ENCODE measurements at regions not wholly inside any gene's neighbourhood (a gene's known extent, or its start where the extent isn't known, plus 50 kb on each side); places are given as distances from the start of the nearest gene placed in this dataset.

GRCh38 chr5:3778000-3778550 is 182.4 kb downstream of the IRX1 start:
- no peak overlapping the region for H2BK120ac ChIP-seq (ENCODE audit: low read depth, low read length, poor library complexity, severe bottlenecking)
- no peak overlapping the region for H4K5ac ChIP-seq (ENCODE audit: insufficient read length, low read depth, low read length)
- H2BK5ac ChIP-seq (ENCODE audit: insufficient read length, low read length), result no peak overlapping the region
- H3K9ac ChIP-seq (ENCODE audit: extremely low read depth, insufficient read length, low read length), result no peak overlapping the region
- H3K4ac ChIP-seq (ENCODE audit: low read depth, low read length), result no peak overlapping the region
- H2BK12ac ChIP-seq (ENCODE audit: insufficient read length, low read depth, low read length), result no peak overlapping the region
- no peak for DNase-seq
- no peak for TF ChIP-seq CTCF (conservative IDR thresholded peaks at IDR 0.05)
- no peak overlapping the region for H3K27ac ChIP-seq (ENCODE audit: insufficient read length, low read depth, low read length)
- no peaks in the 10 kb centered on the region for H3K79me2 ChIP-seq (ENCODE audit: insufficient read depth, low read length)
- no peaks in the 10 kb centered on the region for H3K27me3 ChIP-seq (ENCODE audit: insufficient read depth, low read length)
- H2BK20ac ChIP-seq (ENCODE audit: low read depth, low read length, poor library complexity, severe bottlenecking), result no peak overlapping the region
- no peak overlapping the region for H4K8ac ChIP-seq (replicated peaks; ENCODE audit: insufficient read length, low read depth, low read length)
- H3K4me1 Mint-ChIP-seq, result peaks cover 17 to 19% of the 10 kb centered on the region in 2 experiments
- H3K4me3 Mint-ChIP-seq, result no peak overlapping the region
- H3K79me1 ChIP-seq (ENCODE audit: insufficient read depth, low read depth, low read length, poor library complexity, severe bottlenecking), result no peaks in the 10 kb centered on the region
- H3K27ac Mint-ChIP-seq, result no peak overlapping the region; a peak in 1 of 7 replicates
- H2AK5ac ChIP-seq (ENCODE audit: insufficient read length, low read length), result no peak overlapping the region
- H3K23ac ChIP-seq (ENCODE audit: insufficient read length, low read depth, low read length), result no peak overlapping the region
- H2BK15ac ChIP-seq (ENCODE audit: low read depth, low read length), result no peak overlapping the region
- H3K23me2 ChIP-seq (ENCODE audit: insufficient read length, low read depth, low read length, poor library complexity, severe bottlenecking), result no peaks in the 10 kb centered on the region
- no peaks in the 10 kb centered on the region; the same call in 1 of the 2 replicates for H3K27me3 Mint-ChIP-seq (ENCODE audit: low read depth)
- H3K18ac ChIP-seq (ENCODE audit: insufficient read length, low read depth, low read length), result no peak overlapping the region
- H3K9me3 ChIP-seq (ENCODE audit: control insufficient read depth, low read depth, low read length), result no peaks in the 10 kb centered on the region
- no peak overlapping the region for H3K56ac ChIP-seq (ENCODE audit: insufficient read length, low read depth, low read length)
- no peaks in the 10 kb centered on the region; a peak in 1 of 7 replicates for H3K36me3 Mint-ChIP-seq (ENCODE audit: insufficient read depth in 1 of 3, low read depth in 3 of 3)
- no peak overlapping the region for H4K91ac ChIP-seq (ENCODE audit: insufficient read length, low read depth, low read length)
- H2AFZ ChIP-seq (ENCODE audit: low read length), result no peak overlapping the region
- no peak overlapping the region for H3T11ph ChIP-seq (ENCODE audit: low read length)
- no peaks in the 10 kb centered on the region for H4K20me1 ChIP-seq (ENCODE audit: control insufficient read depth, insufficient read depth, insufficient read length)
- H3K9me3 Mint-ChIP-seq, result 0 out of 5 replicates have a peak, but pooled peaks cover 0 to 4% of the 10 kb centered on the region in 2 experiments
- H3K4me1 ChIP-seq (ENCODE audit: insufficient read depth, low read length), result peaks cover 4% of the 10 kb centered on the region; the same call in 1 of the 2 replicates
- no CpG with 5 or more reads among the region's 6 CpGs for WGBS (ENCODE audit: extremely low coverage, insufficient read length, low lambda C conversion rate)
- no peak overlapping the region for H3K14ac ChIP-seq (ENCODE audit: insufficient read depth, low read length)
- H3K4me2 ChIP-seq (ENCODE audit: insufficient read depth, insufficient read length, low read length), result no peak overlapping the region

Measured in H9 (cell line).